ENCODE measurements at regions not wholly inside any gene's neighbourhood (a gene's known extent, or its start where the extent isn't known, plus 50 kb on each side); places are given as distances from the start of the nearest gene placed in this dataset.

DNA sequence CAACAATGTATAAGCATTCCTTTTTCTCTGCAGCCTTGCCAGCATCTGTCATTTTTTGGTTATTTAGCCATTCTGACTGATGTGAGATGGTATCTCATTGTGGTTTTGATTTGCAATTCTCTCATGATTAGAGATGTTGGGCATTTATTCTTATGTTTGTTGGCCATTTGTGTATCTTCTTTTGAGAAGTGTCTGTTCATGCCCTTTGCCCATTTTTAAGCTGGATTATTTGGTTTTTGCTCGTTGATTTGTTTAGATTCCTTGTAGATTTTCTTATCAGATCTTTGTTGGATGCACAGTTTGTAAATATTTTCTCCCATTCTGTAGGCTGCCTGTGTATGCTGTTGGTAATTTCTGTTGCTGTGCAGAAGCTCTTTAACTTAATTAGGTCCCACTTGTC, 259.6 kb upstream of the SESN3 start:
- H3K9me1 ChIP-seq (replicated peaks; ENCODE audit: control insufficient read depth, extremely low read depth, insufficient read depth, low read length) = no peaks in the 10 kb centered on the region
- no peaks in the 10 kb centered on the region for H3K9me3 ChIP-seq (replicated peaks; ENCODE audit: control insufficient read depth, insufficient read depth, low read length)
- no peaks in the 10 kb centered on the region for H4K20me1 ChIP-seq (replicated peaks; ENCODE audit: control insufficient read depth, extremely low read depth, insufficient read depth, low read length)
- H3K27ac ChIP-seq (ENCODE audit: insufficient read depth, low read depth, low read length) = no peak overlapping the region
- no peak overlapping the region for H3K9ac ChIP-seq (replicated peaks; ENCODE audit: extremely low read depth, insufficient read depth, low read length)
- CTCF ChIA-PET = no interaction called here
- dilution Hi-C loops (cut with MboI; ENCODE audit: extremely low pct_ligation_motif_present, low sequenced_read_pairs) (no loop called here), intact Hi-C loops (cut with micrococcal nuclease) (no loop called here)
- DNase-seq (ENCODE audit: low read depth, low spot score) (no peak), FAIRE-seq (no peak)
- no peaks in the 10 kb centered on the region for H3K36me3 ChIP-seq (ENCODE audit: control insufficient read depth in 2 of 2, extremely low read depth in 1 of 2, insufficient read depth in 2 of 2, low read length in 2 of 2)
- peaks cover 0 to 2% of the 10 kb centered on the region in 2 experiments for H3K27me3 ChIP-seq (ENCODE audit: control insufficient read depth in 2 of 2, insufficient read depth in 2 of 2, low read length in 2 of 2)
- H3K4me2 ChIP-seq (ENCODE audit: insufficient read depth, low read length) = no peak overlapping the region
- no TSS peak for BruUV-seq (replicated peaks)
- no peaks in the 10 kb centered on the region for H3K4me1 ChIP-seq (ENCODE audit: control insufficient read depth, extremely low read depth, insufficient read depth, low read length)
- no peaks in the 10 kb centered on the region for H3K79me2 ChIP-seq (ENCODE audit: control insufficient read depth, insufficient read depth, low read length)
- H2AFZ ChIP-seq (ENCODE audit: low read depth, low read length) = no peak overlapping the region
- POLR2A ChIA-PET = no interaction called here
- H3K4me3 ChIP-seq (replicated peaks in 1 of 3; ENCODE audit: insufficient read depth in 1 of 3, low read depth in 1 of 3, low read length in 3 of 3) = no peak overlapping the region
- no peak for TF ChIP-seq EZH2 (IDR thresholded peaks at IDR 0.05; ENCODE audit: borderline replicate concordance, low read depth, low read length, severe bottlenecking)

DNA sequence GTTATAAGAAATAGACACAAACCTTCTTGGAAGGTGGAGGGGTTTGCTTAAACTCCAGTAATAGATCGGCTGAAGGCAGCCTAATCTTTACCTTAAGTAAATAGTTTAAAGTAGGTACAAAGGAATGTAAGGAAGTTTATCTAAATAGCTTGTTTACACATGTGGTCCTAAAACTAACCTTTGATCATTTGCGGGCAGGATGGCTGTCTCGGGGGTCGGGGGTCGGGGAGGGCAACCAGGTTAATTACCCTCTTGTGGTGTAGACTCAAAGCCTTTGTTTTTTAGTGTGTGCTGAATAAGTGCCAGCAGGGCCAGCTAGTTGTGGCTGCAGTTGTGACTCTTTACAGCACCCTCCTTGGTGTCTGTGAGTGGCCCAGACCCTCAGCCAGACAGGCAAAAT, 256.9 kb upstream of the SESN3 start:
- Histone ChIP-seq H3K27ac (ENCODE audit: insufficient read depth, low read depth, low read length) (no peak overlapping the region), H3K9ac (replicated peaks; ENCODE audit: extremely low read depth, insufficient read depth, low read length) (no peak overlapping the region), H3K27me3 (ENCODE audit: control insufficient read depth in 2 of 2, insufficient read depth in 2 of 2, low read length in 2 of 2) (peaks cover 0 to 2% of the 10 kb centered on the region in 2 experiments), H3K4me2 (ENCODE audit: insufficient read depth, low read length) (no peak overlapping the region), H3K9me3 (replicated peaks; ENCODE audit: control insufficient read depth, insufficient read depth, low read length) (no peaks in the 10 kb centered on the region), H4K20me1 (replicated peaks; ENCODE audit: control insufficient read depth, extremely low read depth, insufficient read depth, low read length) (no peaks in the 10 kb centered on the region), H3K4me1 (ENCODE audit: control insufficient read depth, extremely low read depth, insufficient read depth, low read length) (no peaks in the 10 kb centered on the region), H3K79me2 (ENCODE audit: control insufficient read depth, insufficient read depth, low read length) (no peaks in the 10 kb centered on the region), H3K9me1 (replicated peaks; ENCODE audit: control insufficient read depth, extremely low read depth, insufficient read depth, low read length) (no peaks in the 10 kb centered on the region), H3K4me3 (replicated peaks in 1 of 3; ENCODE audit: insufficient read depth in 1 of 3, low read depth in 1 of 3, low read length in 3 of 3) (no peak overlapping the region), H2AFZ (ENCODE audit: low read depth, low read length) (no peak overlapping the region), H3K36me3 (ENCODE audit: control insufficient read depth in 2 of 2, extremely low read depth in 1 of 2, insufficient read depth in 2 of 2, low read length in 2 of 2) (no peaks in the 10 kb centered on the region)
- ChIA-PET CTCF (interaction anchor here (0.7 kb wide), 1 partner anchor 23 kb away, joined by 5 read pairs; no protein-coding TSS in a partner anchor), POLR2A (no interaction called here)
- no peak for FAIRE-seq
- no TSS peak for BruUV-seq (replicated peaks)
- intact Hi-C loops (cut with micrococcal nuclease) (no loop called here), dilution Hi-C loops (cut with MboI; ENCODE audit: extremely low pct_ligation_motif_present, low sequenced_read_pairs) (no loop called here)
- TF ChIP-seq, protein P1, sequence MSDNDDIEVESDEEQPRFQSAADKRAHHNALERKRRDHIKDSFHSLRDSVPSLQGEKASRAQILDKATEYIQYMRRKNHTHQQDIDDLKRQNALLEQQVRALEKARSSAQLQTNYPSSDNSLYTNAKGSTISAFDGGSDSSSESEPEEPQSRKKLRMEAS (IDR thresholded peaks at IDR 0.05; ENCODE audit: insufficient read depth, insufficient read length) = no peak
- TF ChIP-seq JUN (IDR thresholded peaks at IDR 0.05; ENCODE audit: borderline replicate concordance, insufficient read depth, insufficient read length, low read depth) (no peak), EZH2 (IDR thresholded peaks at IDR 0.05; ENCODE audit: borderline replicate concordance, low read depth, low read length, severe bottlenecking) (no peak), POLR2A (IDR thresholded peaks at IDR 0.05; ENCODE audit: low read depth, low read length) (no peak)
- no peak for DNase-seq (ENCODE audit: low read depth, low spot score)

Data from endothelial cell of umbilical vein (primary cell).